OCI-LY7 (cell line): ENCODE measurements at regions not wholly inside any gene's neighbourhood (a gene's known extent, or its start where the extent isn't known, plus 50 kb on each side); places are given as distances from the start of the nearest gene placed in this dataset.

Experiments
- CTCF ChIP-seq: fragments of 200-600 bp; sonication (generic); conservative IDR thresholded peaks from 2 replicates; pipeline ENCODE4 v1.5.1; 2014; ENCODE audit warnings: mild to moderate bottlenecking, antibody characterized with exemption, low read length, moderate library complexity, mixed read lengths
- EZH2phosphoT487 ChIP-seq: fragments of 200-600 bp; sonication (generic); IDR thresholded peaks from 2 replicates; pipeline ENCODE4 v1.6.1; 2018; ENCODE audit warnings: low read depth, borderline replicate concordance, mild to moderate bottlenecking, mixed run types, antibody characterized with exemption, low read length, moderate library complexity, mixed read lengths

- no peak for TF ChIP-seq CTCF
- TF ChIP-seq EZH2phosphoT487: no peak
Measured at GRCh38 chr6:125597411-125598253, 151.8 kb upstream of the HEY2 start.
